Natural killer cell (primary cell): ENCODE measurements at regions not wholly inside any gene's neighbourhood (a gene's known extent, or its start where the extent isn't known, plus 50 kb on each side); places are given as distances from the start of the nearest gene placed in this dataset.

Experiments used
- ATAC-seq, 3 donors: fragments of 150-1000 bp in 2 of 3; fragments of 200-7000 bp in 1 of 3; cut with Tn5 transposase; 1 replicate in 1 of 3; 2 replicates in 2 of 3; pipeline ENCODE4 v1.10.0; 2021; ENCODE audit warnings: mild to moderate bottlenecking in 2 of 3, moderate library complexity in 2 of 3
- DNase-seq, 2 donors: peaks; one replicate each; pipeline versions ENCODE4 v3.0.0 to v3.0.0-alpha.2; 2013 to 2021; ENCODE audit warnings: mixed read lengths in 1 of 2
- H3K27ac ChIP-seq: one replicate; pipeline ENCODE4 v1.5.1; 2013; ENCODE audit warnings: mild to moderate bottlenecking, low read length
- H3K27me3 ChIP-seq: one replicate; pipeline ENCODE4 v1.6.1; 2013; ENCODE audit warnings: low read length; ENCODE audit not compliant: control insufficient read depth, insufficient read depth
- H3K36me3 ChIP-seq: one replicate; pipeline ENCODE4 v1.6.1; 2013; ENCODE audit warnings: low read length; ENCODE audit not compliant: control insufficient read depth, insufficient read depth
- H3K4me1 ChIP-seq: one replicate; pipeline ENCODE4 v1.6.1; 2013; ENCODE audit warnings: low read length; ENCODE audit not compliant: control insufficient read depth, insufficient read depth
- H3K4me3 ChIP-seq: one replicate; pipeline ENCODE4 v1.5.1; 2013; ENCODE audit warnings: low read length
- H3K9me3 ChIP-seq: one replicate; pipeline ENCODE4 v1.6.1; 2013; ENCODE audit warnings: low read length; ENCODE audit not compliant: control insufficient read depth, insufficient read depth
- H3K27ac Mint-ChIP-seq, 2 donors: one replicate each; pipeline ENCODE4 v1.8.0; 2022; ENCODE audit warnings: mild to moderate bottlenecking in 2 of 2, mixed read lengths in 2 of 2, moderate library complexity in 1 of 2
- H3K27me3 Mint-ChIP-seq, 2 donors: one replicate each; pipeline ENCODE4 v1.8.0; 2022; ENCODE audit warnings: low read depth in 2 of 2, mixed read lengths in 2 of 2
- H3K36me3 Mint-ChIP-seq: one replicate; pipeline ENCODE4 v1.8.0; 2022; ENCODE audit warnings: mixed read lengths
- H3K4me1 Mint-ChIP-seq, 2 donors: one replicate each; pipeline ENCODE4 v1.8.0; 2022; ENCODE audit warnings: mixed read lengths in 2 of 2
- H3K4me3 Mint-ChIP-seq: one replicate; pipeline ENCODE4 v1.8.0; 2022; ENCODE audit warnings: mild to moderate bottlenecking, moderate library complexity, mixed read lengths
- H3K9me3 Mint-ChIP-seq, 2 donors: one replicate each; pipeline ENCODE4 v1.8.0; 2022; ENCODE audit warnings: mixed read lengths in 2 of 2
- WGBS: methylation state at CpG from one replicate; pipeline ENCODE4 v1.1.7; 2013; ENCODE audit warnings: missing lambda C conversion rate; ENCODE audit not compliant: insufficient coverage; 5-methylcytosine and 5-hydroxymethylcytosine counted together
- intact Hi-C: fragments of 100-400 bp; cut with micrococcal nuclease; formaldehyde crosslinking; loops from one replicate; pipeline ENCODE4 v1.14.2; 2022
- TF ChIP-seq, protein P1 (sequence below): fragments of 200-600 bp; IDR thresholded peaks from one replicate; pipeline ENCODE4 v1.8.0; 2022; ENCODE audit warnings: antibody characterized with exemption

DNA sequence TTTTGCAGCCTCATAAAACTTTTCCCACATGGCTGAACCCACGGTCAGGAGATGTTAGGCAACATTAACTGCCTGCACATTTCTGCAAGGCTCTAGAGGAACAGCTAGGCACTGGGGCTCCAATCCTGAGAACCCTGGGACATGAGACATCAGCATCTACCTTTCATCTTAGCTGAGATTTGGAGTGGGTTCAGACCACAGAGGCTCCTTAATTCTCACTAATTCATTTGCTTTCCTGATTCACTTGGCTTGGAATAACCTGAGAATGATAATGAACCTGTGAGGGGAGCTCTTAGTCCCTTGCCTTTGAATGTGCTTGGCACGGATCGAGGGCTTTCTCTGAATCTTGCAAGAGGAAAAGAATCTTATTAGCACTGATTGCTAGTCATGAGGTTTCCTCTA is 266.2 kb downstream of the FIGN start:
- intact Hi-C loops = no loop called here
- DNase-seq = no peak
- Mint-ChIP-seq H3K4me1 (no peaks in the 10 kb centered on the region), H3K27ac (no peak overlapping the region), H3K36me3 (no peaks in the 10 kb centered on the region), H3K27me3 (no peaks in the 10 kb centered on the region), H3K4me3 (no peak overlapping the region), H3K9me3 (peaks cover 2 to 10% of the 10 kb centered on the region in 2 donors)
- Histone ChIP-seq H3K36me3 (no peaks in the 10 kb centered on the region), H3K4me3 (no peak overlapping the region), H3K4me1 (no peaks in the 10 kb centered on the region), H3K9me3 (no peaks in the 10 kb centered on the region), H3K27me3 (no peaks in the 10 kb centered on the region), H3K27ac (no peak overlapping the region)
- no peak for ATAC-seq
- WGBS = 40% methylated on average over 3 of the region's 3 CpGs
- TF ChIP-seq, protein P1, sequence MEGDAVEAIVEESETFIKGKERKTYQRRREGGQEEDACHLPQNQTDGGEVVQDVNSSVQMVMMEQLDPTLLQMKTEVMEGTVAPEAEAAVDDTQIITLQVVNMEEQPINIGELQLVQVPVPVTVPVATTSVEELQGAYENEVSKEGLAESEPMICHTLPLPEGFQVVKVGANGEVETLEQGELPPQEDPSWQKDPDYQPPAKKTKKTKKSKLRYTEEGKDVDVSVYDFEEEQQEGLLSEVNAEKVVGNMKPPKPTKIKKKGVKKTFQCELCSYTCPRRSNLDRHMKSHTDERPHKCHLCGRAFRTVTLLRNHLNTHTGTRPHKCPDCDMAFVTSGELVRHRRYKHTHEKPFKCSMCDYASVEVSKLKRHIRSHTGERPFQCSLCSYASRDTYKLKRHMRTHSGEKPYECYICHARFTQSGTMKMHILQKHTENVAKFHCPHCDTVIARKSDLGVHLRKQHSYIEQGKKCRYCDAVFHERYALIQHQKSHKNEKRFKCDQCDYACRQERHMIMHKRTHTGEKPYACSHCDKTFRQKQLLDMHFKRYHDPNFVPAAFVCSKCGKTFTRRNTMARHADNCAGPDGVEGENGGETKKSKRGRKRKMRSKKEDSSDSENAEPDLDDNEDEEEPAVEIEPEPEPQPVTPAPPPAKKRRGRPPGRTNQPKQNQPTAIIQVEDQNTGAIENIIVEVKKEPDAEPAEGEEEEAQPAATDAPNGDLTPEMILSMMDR = no peak

DNA sequence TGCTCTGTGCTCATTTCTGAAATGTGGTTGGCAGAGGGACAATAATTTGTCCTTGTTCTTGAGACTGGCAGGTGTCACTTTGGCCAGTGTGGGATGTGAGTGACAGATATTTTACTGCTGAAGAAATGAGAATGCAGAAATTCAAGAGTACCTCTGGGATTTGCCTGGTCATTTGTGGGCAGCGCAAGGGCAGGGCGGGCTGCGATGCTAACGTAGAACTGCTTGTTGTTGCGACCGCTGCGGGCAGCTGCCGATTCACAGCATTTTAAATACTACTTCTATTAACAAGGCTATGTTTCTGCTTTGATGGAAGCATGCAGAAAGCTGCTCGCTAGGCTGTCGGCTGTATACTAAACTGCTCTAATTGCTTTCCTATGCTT is 268.6 kb downstream of the FIGN start:
- Mint-ChIP-seq H3K36me3 (no peaks in the 10 kb centered on the region), H3K27me3 (no peaks in the 10 kb centered on the region), H3K4me3 (no peak overlapping the region), H3K4me1 (no peaks in the 10 kb centered on the region), H3K9me3 (peaks cover 2 to 9% of the 10 kb centered on the region in 2 donors), H3K27ac (no peak overlapping the region)
- Histone ChIP-seq H3K4me1 (no peaks in the 10 kb centered on the region), H3K27me3 (no peaks in the 10 kb centered on the region), H3K9me3 (peaks cover 4% of the 10 kb centered on the region), H3K27ac (no peak overlapping the region), H3K4me3 (no peak overlapping the region), H3K36me3 (no peaks in the 10 kb centered on the region)
- no peak for ATAC-seq
- DNase-seq = no peak
- TF ChIP-seq, protein P1 = no peak
- intact Hi-C loops = no loop called here
- WGBS = 86% methylated on average over 10 of the region's 10 CpGs

DNA sequence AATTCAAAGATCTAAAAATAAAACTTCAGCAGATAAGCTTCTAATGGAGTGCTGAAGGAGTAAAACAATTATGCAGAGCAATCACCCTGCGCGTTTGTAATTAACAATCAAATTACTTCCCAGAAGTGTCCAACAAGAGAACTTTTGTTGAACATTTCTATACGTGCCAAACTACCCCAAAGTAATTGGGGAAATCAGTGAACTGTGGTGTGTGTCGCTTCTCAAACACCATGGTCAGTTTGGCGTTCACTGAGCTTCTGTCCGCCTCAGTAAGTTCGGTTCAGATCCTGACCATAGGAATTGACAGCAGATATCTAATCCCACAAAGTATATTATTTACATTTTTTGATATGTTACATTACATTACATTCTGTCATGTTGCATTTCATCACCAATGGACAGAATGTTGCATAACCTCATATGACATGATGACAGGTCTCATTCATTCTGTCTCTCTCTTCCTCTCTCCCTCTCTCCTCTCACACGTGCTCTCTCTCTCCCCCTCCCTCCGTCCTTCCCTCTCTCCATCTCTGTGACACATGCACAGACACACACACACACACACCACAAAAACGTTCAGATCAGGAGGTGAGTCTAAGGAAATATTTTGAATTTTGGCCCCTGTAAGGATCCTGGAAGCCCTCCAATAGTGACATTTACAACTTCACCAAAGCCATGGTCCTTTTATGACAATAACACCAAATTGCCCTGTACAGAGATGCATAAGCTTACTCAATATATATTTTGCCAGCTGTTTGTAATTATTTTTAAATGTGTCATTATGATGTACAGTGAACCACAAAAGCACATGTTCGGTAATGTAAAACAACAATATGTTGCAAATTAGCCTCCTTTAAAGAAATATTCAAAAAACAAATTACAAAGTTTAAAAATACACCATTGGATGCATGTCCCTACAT is 269.2 kb downstream of the FIGN start:
- intact Hi-C loops = no loop called here

More for the DNA sequence above, 269.2 kb downstream of the FIGN start:
- WGBS = 80% methylated on average over 10 of the region's 11 CpGs
- Histone ChIP-seq H3K27me3 (no peaks in the 10 kb centered on the region), H3K36me3 (no peaks in the 10 kb centered on the region), H3K27ac (no peak overlapping the region), H3K4me3 (no peak overlapping the region), H3K4me1 (no peaks in the 10 kb centered on the region), H3K9me3 (peaks cover 4% of the 10 kb centered on the region)
- Mint-ChIP-seq H3K9me3 (peaks cover 2 to 6% of the 10 kb centered on the region in 2 donors), H3K27ac (no peak overlapping the region), H3K36me3 (no peaks in the 10 kb centered on the region), H3K27me3 (no peaks in the 10 kb centered on the region), H3K4me1 (no peaks in the 10 kb centered on the region), H3K4me3 (no peak overlapping the region)
- DNase-seq (no peak), ATAC-seq (no peak)
- TF ChIP-seq, protein P1 = no peak
